ENCODE measurements at regions not wholly inside any gene's neighbourhood (a gene's known extent, or its start where the extent isn't known, plus 50 kb on each side); places are given as distances from the start of the nearest gene placed in this dataset.
"Not testable (repeated sequence)": the region's sequence is repeated elsewhere in the genome, so short reads cannot be mapped to it uniquely, and the experiment has no call there.

DNA sequence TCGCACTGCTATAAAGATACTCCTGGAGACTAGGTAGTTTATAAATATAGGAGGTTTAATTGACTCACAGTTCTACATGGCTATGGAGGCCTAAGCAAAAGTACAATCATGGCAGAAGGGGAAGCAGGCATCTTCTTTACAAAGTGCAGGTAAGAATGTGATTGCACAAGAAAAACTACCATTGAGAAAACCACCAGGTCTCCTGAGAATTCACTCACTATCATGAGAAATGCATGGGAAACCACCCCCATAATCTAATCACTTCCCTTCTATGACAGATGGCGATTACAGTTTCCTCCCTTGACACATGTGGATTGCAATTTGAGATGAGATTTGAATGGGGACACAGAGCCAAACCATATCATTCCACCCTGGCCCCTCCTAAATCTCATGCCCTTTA lies 121.2 kb upstream of the ST8SIA4 start:
- no peak overlapping the region for H3K27ac ChIP-seq
- no peaks in the 10 kb centered on the region for H3K4me1 ChIP-seq (ENCODE audit: low read depth)
- no peaks in the 10 kb centered on the region for H3K36me3 ChIP-seq
- TF ChIP-seq, protein P1, sequence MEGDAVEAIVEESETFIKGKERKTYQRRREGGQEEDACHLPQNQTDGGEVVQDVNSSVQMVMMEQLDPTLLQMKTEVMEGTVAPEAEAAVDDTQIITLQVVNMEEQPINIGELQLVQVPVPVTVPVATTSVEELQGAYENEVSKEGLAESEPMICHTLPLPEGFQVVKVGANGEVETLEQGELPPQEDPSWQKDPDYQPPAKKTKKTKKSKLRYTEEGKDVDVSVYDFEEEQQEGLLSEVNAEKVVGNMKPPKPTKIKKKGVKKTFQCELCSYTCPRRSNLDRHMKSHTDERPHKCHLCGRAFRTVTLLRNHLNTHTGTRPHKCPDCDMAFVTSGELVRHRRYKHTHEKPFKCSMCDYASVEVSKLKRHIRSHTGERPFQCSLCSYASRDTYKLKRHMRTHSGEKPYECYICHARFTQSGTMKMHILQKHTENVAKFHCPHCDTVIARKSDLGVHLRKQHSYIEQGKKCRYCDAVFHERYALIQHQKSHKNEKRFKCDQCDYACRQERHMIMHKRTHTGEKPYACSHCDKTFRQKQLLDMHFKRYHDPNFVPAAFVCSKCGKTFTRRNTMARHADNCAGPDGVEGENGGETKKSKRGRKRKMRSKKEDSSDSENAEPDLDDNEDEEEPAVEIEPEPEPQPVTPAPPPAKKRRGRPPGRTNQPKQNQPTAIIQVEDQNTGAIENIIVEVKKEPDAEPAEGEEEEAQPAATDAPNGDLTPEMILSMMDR (IDR thresholded peaks at IDR 0.05; ENCODE audit: low read depth, low read length), result no peak
- no peak for DNase-seq (ENCODE audit: low read depth in 1 of 2, low spot score in 1 of 2)
- no peaks in the 10 kb centered on the region for H3K9me3 ChIP-seq (ENCODE audit: low read depth)
- H3K4me3 ChIP-seq, result no peak overlapping the region
- H3K27me3 ChIP-seq, result no peaks in the 10 kb centered on the region

DNA sequence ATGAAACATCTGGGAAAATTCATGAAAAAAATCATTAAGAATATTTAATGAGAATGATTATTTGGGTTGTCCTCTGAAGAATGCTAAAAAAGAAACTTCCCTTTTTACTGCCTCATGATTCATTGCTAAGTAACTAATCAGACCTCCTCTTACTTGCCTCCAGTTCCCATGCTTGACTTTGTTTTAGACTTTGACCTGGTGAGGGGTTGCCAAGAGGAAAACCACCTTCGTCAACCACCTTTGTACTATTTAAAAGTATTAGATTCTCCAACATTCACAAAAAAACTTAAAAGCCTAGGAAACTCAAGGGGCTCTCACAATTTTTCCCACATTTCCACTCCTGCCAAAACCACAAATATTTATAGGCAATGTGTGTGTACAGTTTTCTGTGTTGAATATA lies 115.2 kb upstream of the ST8SIA4 start:
- no peak for DNase-seq (ENCODE audit: low read depth in 1 of 2, low spot score in 1 of 2)
- H3K27ac ChIP-seq, result no peak overlapping the region
- TF ChIP-seq, protein P1 (IDR thresholded peaks at IDR 0.05; ENCODE audit: low read depth, low read length), result no peak
- no peaks in the 10 kb centered on the region for H3K9me3 ChIP-seq (ENCODE audit: low read depth)
- no peak overlapping the region for H3K4me3 ChIP-seq
- H3K27me3 ChIP-seq, result no peaks in the 10 kb centered on the region
- H3K36me3 ChIP-seq, result no peaks in the 10 kb centered on the region
- H3K4me1 ChIP-seq (ENCODE audit: low read depth), result no peaks in the 10 kb centered on the region

DNA sequence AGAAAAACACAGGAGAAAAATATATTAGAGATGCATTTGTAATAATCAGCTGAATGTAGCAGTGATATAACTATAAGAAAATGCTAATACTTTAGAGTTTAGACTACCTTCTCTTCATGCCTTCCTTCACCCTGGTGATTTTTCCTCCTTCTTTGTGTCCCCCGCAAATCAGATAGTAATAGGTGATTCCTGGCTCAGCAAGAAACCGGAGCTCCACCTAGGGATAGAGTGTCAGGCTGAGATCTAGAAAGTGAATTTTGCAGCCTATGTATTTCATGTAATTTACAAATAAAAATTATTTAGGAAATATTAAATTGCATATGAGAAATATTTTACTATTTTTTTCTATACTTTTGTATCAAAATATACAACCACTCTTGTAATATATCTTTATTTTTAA lies 109.8 kb upstream of the ST8SIA4 start:
- TF ChIP-seq, protein P1 (IDR thresholded peaks at IDR 0.05; ENCODE audit: low read depth, low read length), result no peak
- H3K9me3 ChIP-seq (ENCODE audit: low read depth), result no peaks in the 10 kb centered on the region
- H3K27me3 ChIP-seq, result no peaks in the 10 kb centered on the region
- no peaks in the 10 kb centered on the region for H3K4me1 ChIP-seq (ENCODE audit: low read depth)
- H3K27ac ChIP-seq, result no peak overlapping the region
- no peak for DNase-seq (ENCODE audit: low read depth in 1 of 2, low spot score in 1 of 2)
- no peaks in the 10 kb centered on the region for H3K36me3 ChIP-seq
- H3K4me3 ChIP-seq, result no peak overlapping the region

DNA sequence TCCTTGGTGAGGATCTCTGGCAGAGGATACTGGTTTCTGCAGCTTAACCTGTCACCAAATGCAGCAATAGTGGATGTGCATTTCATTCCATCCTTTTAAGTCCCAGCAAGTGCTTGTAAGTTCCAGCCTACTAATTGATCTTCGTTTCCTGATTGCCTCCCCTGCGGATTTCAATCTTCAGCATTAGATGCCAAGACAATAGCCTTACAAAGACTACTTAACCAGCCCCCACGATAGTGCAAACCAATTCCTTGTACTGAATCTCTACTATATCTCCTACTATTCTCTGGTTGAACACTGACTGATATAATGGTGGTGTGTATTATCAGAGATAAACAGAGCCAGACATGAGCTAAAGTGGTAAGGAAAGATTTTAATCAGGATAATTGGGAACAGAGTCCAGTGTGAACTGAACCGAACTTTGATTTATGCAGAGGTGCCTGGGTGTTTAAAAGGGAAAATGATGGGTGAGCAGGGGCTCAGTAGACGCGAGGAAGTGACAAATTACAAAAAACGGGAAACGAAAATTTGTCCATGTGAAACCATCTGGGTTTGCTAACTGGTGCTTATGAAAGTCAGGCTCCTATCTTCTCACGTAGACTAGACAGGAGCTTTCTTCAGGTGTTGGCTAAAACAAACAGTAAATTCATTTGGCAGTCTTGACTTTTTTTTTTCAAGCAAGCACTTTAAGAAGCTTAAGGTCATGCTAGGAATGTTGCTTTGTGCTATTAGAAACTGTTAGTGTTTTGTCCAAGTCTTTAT lies 106.9 kb upstream of the ST8SIA4 start:
- no peak overlapping the region for H3K27ac ChIP-seq
- TF ChIP-seq, protein P1 (IDR thresholded peaks at IDR 0.05; ENCODE audit: low read depth, low read length), result no peak
- no peaks in the 10 kb centered on the region for H3K4me1 ChIP-seq (ENCODE audit: low read depth)
- no peaks in the 10 kb centered on the region for H3K9me3 ChIP-seq (ENCODE audit: low read depth)
- H3K4me3 ChIP-seq, result no peak overlapping the region
- H3K27me3 ChIP-seq, result no peaks in the 10 kb centered on the region
- DNase-seq (ENCODE audit: low read depth in 1 of 2, low spot score in 1 of 2), result no peak
- no peaks in the 10 kb centered on the region for H3K36me3 ChIP-seq

DNA sequence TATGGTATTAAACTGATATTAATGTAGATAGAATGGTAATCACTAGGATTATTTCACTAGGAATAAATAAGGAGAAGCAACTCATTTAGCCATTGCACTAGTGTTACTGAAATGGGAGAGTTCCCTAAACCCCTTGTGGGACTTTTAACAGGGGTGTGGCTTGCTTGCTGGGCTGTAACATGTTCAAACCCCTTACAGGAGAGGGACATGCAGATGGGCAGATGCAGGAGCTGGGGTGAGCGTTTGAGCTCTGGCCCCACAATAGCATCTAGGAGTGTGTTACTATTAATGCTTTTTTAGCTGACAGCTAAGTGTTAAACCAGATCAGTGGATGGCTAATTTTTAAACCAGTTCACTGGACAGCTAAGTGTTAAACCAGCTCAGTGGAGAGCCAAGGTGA lies 89.3 kb upstream of the ST8SIA4 start:
- Histone ChIP-seq H3K4me3 (no peak overlapping the region), H3K9me3 (ENCODE audit: low read depth) (no peaks in the 10 kb centered on the region), H3K27ac (no peak overlapping the region), H3K27me3 (no peaks in the 10 kb centered on the region), H3K4me1 (ENCODE audit: low read depth) (no peaks in the 10 kb centered on the region), H3K36me3 (no peaks in the 10 kb centered on the region)
- TF ChIP-seq, protein P1 (IDR thresholded peaks at IDR 0.05; ENCODE audit: low read depth, low read length), result no peak
- DNase-seq (ENCODE audit: low read depth in 1 of 2, low spot score in 1 of 2), result no peak

DNA sequence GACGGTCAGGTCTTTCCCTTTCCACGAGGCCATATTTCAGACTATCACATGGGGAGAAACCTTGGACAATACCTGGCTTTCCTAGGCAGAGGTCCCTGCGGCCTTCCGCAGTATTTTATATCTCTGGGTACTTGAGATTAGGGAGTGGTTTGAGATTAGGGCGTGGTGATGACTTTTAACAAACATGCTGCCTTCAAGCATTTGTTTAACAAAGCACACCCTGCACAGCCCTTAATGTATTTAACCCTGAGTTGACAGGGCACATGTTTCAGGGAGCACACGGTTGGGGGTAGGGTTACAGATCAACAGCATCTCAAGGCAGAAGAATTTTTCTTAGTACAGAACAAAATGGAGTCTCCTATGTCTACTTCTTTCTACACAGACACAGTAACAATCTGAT lies 80.5 kb upstream of the ST8SIA4 start:
- not testable (repeated sequence) for H3K4me3 ChIP-seq; H3K36me3 ChIP-seq; H3K9me3 ChIP-seq (ENCODE audit: low read depth); H3K4me1 ChIP-seq (ENCODE audit: low read depth); DNase-seq (ENCODE audit: low read depth in 1 of 2, low spot score in 1 of 2); H3K27me3 ChIP-seq; H3K27ac ChIP-seq

All from cardiac muscle cell (in vitro differentiated cells and primary cell).